Fibroblast of lung (primary cell): ENCODE measurements at regions not wholly inside any gene's neighbourhood (a gene's known extent, or its start where the extent isn't known, plus 50 kb on each side); places are given as distances from the start of the nearest gene placed in this dataset.

ENCODE experiments used
- DNase-seq, 2 donors: peaks; one replicate each; pipeline versions ENCODE4 v3.0.0 to v3.0.0-alpha.2; 2010; ENCODE audit warnings: low read depth in 2 of 2
- H2AFZ ChIP-seq: 2 replicates; pipeline ENCODE4 v1.5.1; 2012; ENCODE audit warnings: low read length, control low read depth, inconsistent platforms
- H3K27ac ChIP-seq: 2 replicates; pipeline ENCODE4 v1.5.1; 2011; ENCODE audit warnings: low read length, control low read depth; ENCODE audit not compliant: insufficient read depth
- H3K27me3 ChIP-seq: 2 replicates; pipeline ENCODE4 v1.5.1; 2011; ENCODE audit warnings: mild to moderate bottlenecking, low read length; ENCODE audit not compliant: control insufficient read depth, insufficient read depth
- H3K36me3 ChIP-seq: 2 replicates; pipeline ENCODE4 v1.5.1; 2011; ENCODE audit warnings: low read length; ENCODE audit not compliant: control insufficient read depth, insufficient read depth
- H3K4me1 ChIP-seq: 2 replicates; pipeline ENCODE4 v1.5.1; 2011; ENCODE audit warnings: low read length; ENCODE audit not compliant: control insufficient read depth, insufficient read depth; ENCODE audit errors: extremely low read depth
- H3K4me2 ChIP-seq: 2 replicates; pipeline ENCODE4 v1.5.1; 2011; ENCODE audit warnings: low read length, control low read depth; ENCODE audit not compliant: insufficient read depth; ENCODE audit errors: extremely low read depth
- H3K4me3 ChIP-seq, 4 experiments: fragments of 200-600 bp in 1 of 4; sonication (generic) in 1 of 4; replicated peaks in 1 of 4; 2 replicates each; pipeline ENCODE4 v1.5.1; 2011 to 2016; ENCODE audit warnings: low read length in 4 of 4, low read depth in 3 of 4, mild to moderate bottlenecking in 3 of 4, control low read depth in 2 of 4, inconsistent platforms in 1 of 4, mixed read lengths in 1 of 4; ENCODE audit not compliant: insufficient read depth in 1 of 4; ENCODE audit errors: control extremely low read depth in 1 of 4
- H3K79me2 ChIP-seq: 2 replicates; pipeline ENCODE4 v1.5.1; 2012; ENCODE audit warnings: mild to moderate bottlenecking, low read length, inconsistent platforms; ENCODE audit not compliant: control insufficient read depth, insufficient read depth
- H3K9ac ChIP-seq: 2 replicates; pipeline ENCODE4 v1.5.1; 2011; ENCODE audit warnings: mild to moderate bottlenecking, low read length, control low read depth; ENCODE audit not compliant: insufficient read depth
- H3K9me3 ChIP-seq: 2 replicates; pipeline ENCODE4 v1.5.1; 2012; ENCODE audit warnings: low read depth, low read length; ENCODE audit not compliant: control insufficient read depth, insufficient read depth
- H4K20me1 ChIP-seq: 2 replicates; pipeline ENCODE4 v1.5.1; 2011; ENCODE audit warnings: low read length; ENCODE audit not compliant: control insufficient read depth, insufficient read depth; ENCODE audit errors: extremely low read depth
- EZH2 ChIP-seq: IDR thresholded peaks from 2 replicates; pipeline ENCODE4 v1.5.1; 2012; ENCODE audit warnings: low read length, control low read depth, mild to moderate bottlenecking; ENCODE audit errors: missing control alignments
- TF ChIP-seq, protein P1 (sequence below), 2 donors: IDR thresholded peaks in 1 of 2; conservative IDR thresholded peaks in 1 of 2; 1 replicate in 1 of 2; 2 replicates in 1 of 2; pipeline ENCODE4 v1.5.1; 2011 to 2012; ENCODE audit warnings: low read length in 2 of 2, control low read depth in 1 of 2, inconsistent platforms in 1 of 2, low read depth in 1 of 2, mild to moderate bottlenecking in 1 of 2

DNA sequence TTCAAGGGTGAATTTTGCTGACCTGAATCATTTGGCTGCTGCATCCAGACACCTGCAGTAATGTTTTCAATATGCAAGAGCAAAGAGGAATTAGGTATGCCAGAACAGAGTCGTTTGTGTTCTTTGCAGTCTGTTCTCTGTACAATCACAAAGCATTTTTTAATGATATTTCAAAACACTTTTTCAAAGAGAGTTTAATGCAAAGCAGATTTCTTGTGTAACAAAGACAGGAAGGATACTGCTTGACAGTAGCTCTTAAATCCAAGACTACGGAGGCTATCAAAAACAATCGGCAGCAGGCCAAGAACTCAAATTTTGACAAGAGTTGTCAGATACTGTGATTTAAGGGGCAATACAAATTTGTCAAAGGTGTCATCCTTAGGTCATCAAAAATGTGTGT, 341.9 kb downstream of the GADD45G start:
- H3K4me2 ChIP-seq: no peak overlapping the region
- H3K79me2 ChIP-seq: no peaks in the 10 kb centered on the region
- no peaks in the 10 kb centered on the region for H3K27me3 ChIP-seq
- peaks cover under 1% of the 10 kb centered on the region for H3K4me1 ChIP-seq
- TF ChIP-seq, protein P1, sequence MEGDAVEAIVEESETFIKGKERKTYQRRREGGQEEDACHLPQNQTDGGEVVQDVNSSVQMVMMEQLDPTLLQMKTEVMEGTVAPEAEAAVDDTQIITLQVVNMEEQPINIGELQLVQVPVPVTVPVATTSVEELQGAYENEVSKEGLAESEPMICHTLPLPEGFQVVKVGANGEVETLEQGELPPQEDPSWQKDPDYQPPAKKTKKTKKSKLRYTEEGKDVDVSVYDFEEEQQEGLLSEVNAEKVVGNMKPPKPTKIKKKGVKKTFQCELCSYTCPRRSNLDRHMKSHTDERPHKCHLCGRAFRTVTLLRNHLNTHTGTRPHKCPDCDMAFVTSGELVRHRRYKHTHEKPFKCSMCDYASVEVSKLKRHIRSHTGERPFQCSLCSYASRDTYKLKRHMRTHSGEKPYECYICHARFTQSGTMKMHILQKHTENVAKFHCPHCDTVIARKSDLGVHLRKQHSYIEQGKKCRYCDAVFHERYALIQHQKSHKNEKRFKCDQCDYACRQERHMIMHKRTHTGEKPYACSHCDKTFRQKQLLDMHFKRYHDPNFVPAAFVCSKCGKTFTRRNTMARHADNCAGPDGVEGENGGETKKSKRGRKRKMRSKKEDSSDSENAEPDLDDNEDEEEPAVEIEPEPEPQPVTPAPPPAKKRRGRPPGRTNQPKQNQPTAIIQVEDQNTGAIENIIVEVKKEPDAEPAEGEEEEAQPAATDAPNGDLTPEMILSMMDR (conservative IDR thresholded peaks at IDR 0.05 in 1 of 2, IDR thresholded peaks at IDR 0.05 in 1 of 2; ENCODE audit: low read depth in 1 of 2, low read length in 2 of 2): no peak
- TF ChIP-seq EZH2: no peak
- H3K9ac ChIP-seq: no peak overlapping the region
- no peaks in the 10 kb centered on the region for H3K9me3 ChIP-seq
- H3K4me3 ChIP-seq: no peak overlapping the region
- no peak overlapping the region for H2AFZ ChIP-seq
- no peaks in the 10 kb centered on the region for H3K36me3 ChIP-seq
- no peak overlapping the region for H3K27ac ChIP-seq
- DNase-seq: no peak
- H4K20me1 ChIP-seq: no peaks in the 10 kb centered on the region

DNA sequence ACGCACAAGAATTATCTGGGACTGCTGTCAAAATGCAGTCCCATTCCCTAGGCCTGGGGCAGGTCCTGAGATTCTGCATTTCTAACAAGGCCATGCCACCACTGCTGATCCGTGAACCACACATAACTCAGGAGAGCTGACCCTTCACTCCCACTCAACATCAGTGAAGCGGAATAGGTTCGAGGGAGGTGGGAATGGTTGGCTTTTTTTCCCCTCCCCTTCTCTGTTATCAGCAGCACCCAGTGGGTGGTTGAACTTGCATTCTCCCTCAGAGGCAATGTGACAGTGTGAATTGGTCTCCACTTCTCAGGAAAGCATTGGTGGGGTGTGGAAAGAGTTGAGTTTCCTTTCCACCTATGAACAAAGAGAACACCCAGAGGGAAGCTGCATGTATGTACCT, 344.3 kb downstream of the GADD45G start:
- Histone ChIP-seq H3K79me2 (no peaks in the 10 kb centered on the region), H3K36me3 (no peaks in the 10 kb centered on the region), H3K4me2 (no peak overlapping the region), H4K20me1 (no peaks in the 10 kb centered on the region), H3K4me1 (peaks cover 2% of the 10 kb centered on the region), H2AFZ (no peak overlapping the region), H3K27ac (no peak overlapping the region), H3K9me3 (no peaks in the 10 kb centered on the region), H3K27me3 (no peaks in the 10 kb centered on the region), H3K4me3 (no peak overlapping the region), H3K9ac (no peak overlapping the region)
- TF ChIP-seq, protein P1 (conservative IDR thresholded peaks at IDR 0.05 in 1 of 2, IDR thresholded peaks at IDR 0.05 in 1 of 2; ENCODE audit: low read depth in 1 of 2, low read length in 2 of 2): no peak
- TF ChIP-seq EZH2: no peak
- no peak for DNase-seq

DNA sequence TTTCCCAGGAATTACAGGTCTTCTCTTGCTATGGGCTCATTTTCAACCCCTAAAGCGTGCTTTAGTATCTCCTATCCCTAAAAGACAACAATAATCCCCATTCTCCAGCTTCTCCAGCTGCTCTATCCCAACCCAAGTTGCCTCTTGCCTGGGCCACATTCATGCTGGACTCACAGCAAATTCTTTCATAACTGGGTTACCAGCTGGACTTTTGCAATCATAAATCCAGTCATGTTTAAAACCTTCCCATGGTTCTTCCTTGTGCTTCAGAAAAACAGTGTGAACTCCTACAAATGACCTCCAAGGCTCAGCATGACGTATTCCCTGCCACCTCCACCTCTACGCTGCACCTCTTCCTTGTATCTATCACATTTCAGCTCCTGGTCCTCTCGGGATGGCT, 346.9 kb downstream of the GADD45G start:
- DNase-seq: peak in 1 of 2 donors; percentile 51
- no peak overlapping the region for H3K9ac ChIP-seq
- no peak overlapping the region for H2AFZ ChIP-seq
- no peak overlapping the region for H3K4me2 ChIP-seq
- no peak overlapping the region for H3K27ac ChIP-seq
- H3K79me2 ChIP-seq: no peaks in the 10 kb centered on the region
- no peak for TF ChIP-seq EZH2
- TF ChIP-seq, protein P1 (conservative IDR thresholded peaks at IDR 0.05 in 1 of 2, IDR thresholded peaks at IDR 0.05 in 1 of 2; ENCODE audit: low read depth in 1 of 2, low read length in 2 of 2): no peak
- H3K27me3 ChIP-seq: no peaks in the 10 kb centered on the region
- no peaks in the 10 kb centered on the region for H3K9me3 ChIP-seq
- peaks cover 2% of the 10 kb centered on the region for H3K4me1 ChIP-seq
- H3K36me3 ChIP-seq: no peaks in the 10 kb centered on the region
- no peaks in the 10 kb centered on the region for H4K20me1 ChIP-seq
- H3K4me3 ChIP-seq: no peak overlapping the region
